Stomach smooth muscle (tissue), 2 donors: ENCODE measurements at regions not wholly inside any gene's neighbourhood (a gene's known extent, or its start where the extent isn't known, plus 50 kb on each side); places are given as distances from the start of the nearest gene placed in this dataset.

ENCODE experiments used
- H3K27ac ChIP-seq: one replicate; pipeline ENCODE4 v1.7.0; 2013; ENCODE audit warnings: mild to moderate bottlenecking, low read length, inconsistent platforms
- H3K27me3 ChIP-seq, 2 donors: one replicate each; pipeline ENCODE4 v1.7.0; 2013; ENCODE audit warnings: low read length in 2 of 2; ENCODE audit not compliant: insufficient read depth in 2 of 2, control insufficient read depth in 1 of 2
- H3K36me3 ChIP-seq, 2 donors: one replicate each; pipeline ENCODE4 v1.7.0; 2013; ENCODE audit warnings: low read length in 2 of 2; ENCODE audit not compliant: control insufficient read depth in 2 of 2, insufficient read depth in 2 of 2
- H3K4me1 ChIP-seq: one replicate; pipeline ENCODE4 v1.7.0; 2013; ENCODE audit warnings: low read length; ENCODE audit not compliant: control insufficient read depth, insufficient read depth
- H3K4me3 ChIP-seq, 2 donors: one replicate each; pipeline ENCODE4 v1.7.0; 2013; ENCODE audit warnings: low read length in 2 of 2
- H3K9ac ChIP-seq, 2 donors: one replicate each; pipeline ENCODE4 v1.7.0; 2013; ENCODE audit warnings: low read length in 2 of 2, mild to moderate bottlenecking in 1 of 2
- H3K9me3 ChIP-seq, 2 donors: one replicate each; pipeline ENCODE4 v1.7.0; 2013; ENCODE audit warnings: low read length in 2 of 2; ENCODE audit not compliant: control insufficient read depth in 2 of 2
- donor health status: healthy.
- donor health status: Pancreatic carcinoma.

- Histone ChIP-seq H3K36me3 (no peaks in the 10 kb centered on the region), H3K9ac (no peak overlapping the region), H3K27ac (no peak overlapping the region), H3K27me3 (no peaks in the 10 kb centered on the region), H3K4me1 (no peaks in the 10 kb centered on the region), H3K9me3 (no peaks in the 10 kb centered on the region), H3K4me3 (no peak overlapping the region)
These were observed 289.8 kb upstream of the SEMA6D start for GRCh38 chr15:47427463-47427862.

- Histone ChIP-seq H3K4me3 (no peak overlapping the region), H3K9me3 (no peaks in the 10 kb centered on the region), H3K27ac (no peak overlapping the region), H3K9ac (no peak overlapping the region), H3K36me3 (no peaks in the 10 kb centered on the region), H3K4me1 (no peaks in the 10 kb centered on the region), H3K27me3 (no peaks in the 10 kb centered on the region)
These were observed 287.9 kb upstream of the SEMA6D start for GRCh38 chr15:47429376-47429775.

GRCh38 chr15:47431501-47431900 lies 285.8 kb upstream of the SEMA6D start:
- Histone ChIP-seq H3K9ac (no peak overlapping the region), H3K9me3 (no peaks in the 10 kb centered on the region), H3K4me1 (no peaks in the 10 kb centered on the region), H3K36me3 (no peaks in the 10 kb centered on the region), H3K4me3 (no peak overlapping the region), H3K27me3 (no peaks in the 10 kb centered on the region), H3K27ac (no peak overlapping the region)

- Histone ChIP-seq H3K9ac (no peak overlapping the region), H3K4me3 (no peak overlapping the region), H3K4me1 (no peaks in the 10 kb centered on the region), H3K27me3 (no peaks in the 10 kb centered on the region), H3K9me3 (no peaks in the 10 kb centered on the region), H3K36me3 (no peaks in the 10 kb centered on the region), H3K27ac (no peak overlapping the region)
These were observed 284.5 kb upstream of the SEMA6D start for GRCh38 chr15:47432826-47433225.

- Histone ChIP-seq H3K9ac (no peak overlapping the region), H3K4me3 (no peak overlapping the region), H3K9me3 (no peaks in the 10 kb centered on the region), H3K27ac (no peak overlapping the region), H3K4me1 (peaks cover 2% of the 10 kb centered on the region), H3K27me3 (no peaks in the 10 kb centered on the region), H3K36me3 (no peaks in the 10 kb centered on the region)
These were observed 282.7 kb upstream of the SEMA6D start for GRCh38 chr15:47434596-47434995.

- no peak overlapping the region for H3K4me3 ChIP-seq
These were observed 279.8 kb upstream of the SEMA6D start for GRCh38 chr15:47437491-47437890.

GRCh38 chr15:47439146-47440111 lies 277.9 kb upstream of the SEMA6D start:
- Histone ChIP-seq H3K4me3 (no peak overlapping the region), H3K36me3 (no peaks in the 10 kb centered on the region), H3K9me3 (no peaks in the 10 kb centered on the region), H3K9ac (no peak overlapping the region), H3K27ac (peak overlapping the region; percentile 6), H3K27me3 (no peaks in the 10 kb centered on the region), H3K4me1 (peaks cover 5% of the 10 kb centered on the region)

More at GRCh38 chr15:47437491-47437890, 279.8 kb upstream of the SEMA6D start:
- Histone ChIP-seq H3K4me1 (peaks cover 5% of the 10 kb centered on the region), H3K9me3 (no peaks in the 10 kb centered on the region), H3K36me3 (no peaks in the 10 kb centered on the region), H3K27me3 (no peaks in the 10 kb centered on the region), H3K9ac (no peak overlapping the region), H3K27ac (no peak overlapping the region)

GRCh38 chr15:47442371-47442770 lies 274.9 kb upstream of the SEMA6D start:
- no peaks in the 10 kb centered on the region for H3K27me3 ChIP-seq
- H3K36me3 ChIP-seq, result no peaks in the 10 kb centered on the region
- H3K9me3 ChIP-seq, result no peaks in the 10 kb centered on the region
- no peak overlapping the region for H3K27ac ChIP-seq
- H3K9ac ChIP-seq, result no peak overlapping the region
- H3K4me1 ChIP-seq, result peaks cover 5% of the 10 kb centered on the region
- H3K4me3 ChIP-seq, result no peak overlapping the region

GRCh38 chr15:47443839-47444238 lies 273.5 kb upstream of the SEMA6D start:
- no peaks in the 10 kb centered on the region for H3K9me3 ChIP-seq
- H3K36me3 ChIP-seq, result no peaks in the 10 kb centered on the region
- no peaks in the 10 kb centered on the region for H3K27me3 ChIP-seq
- no peak overlapping the region for H3K4me3 ChIP-seq
- H3K27ac ChIP-seq, result no peak overlapping the region
- H3K9ac ChIP-seq, result no peak overlapping the region
- peaks cover 5% of the 10 kb centered on the region for H3K4me1 ChIP-seq

- Histone ChIP-seq H3K9ac (no peak overlapping the region), H3K4me1 (no peaks in the 10 kb centered on the region)
These were observed 271.4 kb upstream of the SEMA6D start for GRCh38 chr15:47445723-47446392.

More at GRCh38 chr15:47445723-47446392, 271.4 kb upstream of the SEMA6D start:
- no peaks in the 10 kb centered on the region for H3K36me3 ChIP-seq
- no peaks in the 10 kb centered on the region for H3K27me3 ChIP-seq
- no peaks in the 10 kb centered on the region for H3K9me3 ChIP-seq
- H3K4me3 ChIP-seq, result no peak overlapping the region
- no peak overlapping the region for H3K27ac ChIP-seq
